GM10266 (cell line): ENCODE measurements at regions not wholly inside any gene's neighbourhood (a gene's known extent, or its start where the extent isn't known, plus 50 kb on each side); places are given as distances from the start of the nearest gene placed in this dataset.

ENCODE experiments used
- DNase-seq: peaks from one replicate; pipeline ENCODE4 v3.0.0; 2012; ENCODE audit errors: extremely low spot score
- TF ChIP-seq, protein P1 (sequence below): IDR thresholded peaks from 2 replicates; pipeline ENCODE4 v1.5.1; 2012; ENCODE audit warnings: mild to moderate bottlenecking, low read depth; ENCODE audit not compliant: control insufficient read depth, insufficient read depth; ENCODE audit errors: missing control alignments

- TF ChIP-seq, protein P1, sequence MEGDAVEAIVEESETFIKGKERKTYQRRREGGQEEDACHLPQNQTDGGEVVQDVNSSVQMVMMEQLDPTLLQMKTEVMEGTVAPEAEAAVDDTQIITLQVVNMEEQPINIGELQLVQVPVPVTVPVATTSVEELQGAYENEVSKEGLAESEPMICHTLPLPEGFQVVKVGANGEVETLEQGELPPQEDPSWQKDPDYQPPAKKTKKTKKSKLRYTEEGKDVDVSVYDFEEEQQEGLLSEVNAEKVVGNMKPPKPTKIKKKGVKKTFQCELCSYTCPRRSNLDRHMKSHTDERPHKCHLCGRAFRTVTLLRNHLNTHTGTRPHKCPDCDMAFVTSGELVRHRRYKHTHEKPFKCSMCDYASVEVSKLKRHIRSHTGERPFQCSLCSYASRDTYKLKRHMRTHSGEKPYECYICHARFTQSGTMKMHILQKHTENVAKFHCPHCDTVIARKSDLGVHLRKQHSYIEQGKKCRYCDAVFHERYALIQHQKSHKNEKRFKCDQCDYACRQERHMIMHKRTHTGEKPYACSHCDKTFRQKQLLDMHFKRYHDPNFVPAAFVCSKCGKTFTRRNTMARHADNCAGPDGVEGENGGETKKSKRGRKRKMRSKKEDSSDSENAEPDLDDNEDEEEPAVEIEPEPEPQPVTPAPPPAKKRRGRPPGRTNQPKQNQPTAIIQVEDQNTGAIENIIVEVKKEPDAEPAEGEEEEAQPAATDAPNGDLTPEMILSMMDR = no peak
- DNase-seq = no peak
These were observed 581.8 kb downstream of the RNF144A start for GRCh38 chr2:7499018-7499417.

DNA sequence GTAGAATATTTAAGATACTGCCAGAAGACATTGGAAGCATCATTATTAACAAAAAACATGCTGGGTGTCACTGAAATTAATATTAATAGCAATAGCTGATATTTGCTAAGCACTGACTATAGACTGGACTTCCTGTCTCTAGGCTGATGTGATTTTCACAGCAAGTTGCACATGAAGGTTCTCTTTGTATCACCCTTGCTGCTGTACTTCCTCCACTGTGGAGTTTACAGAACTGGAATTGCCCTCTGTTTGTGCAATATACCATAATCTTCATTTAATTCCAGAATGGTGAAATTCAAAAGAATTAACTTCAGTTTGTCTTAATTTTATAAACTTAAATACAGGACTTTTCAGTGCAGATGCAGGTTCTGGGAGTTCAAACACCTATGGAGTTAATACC is 585.1 kb downstream of the RNF144A start:
- no peak for DNase-seq
- TF ChIP-seq, protein P1 = no peak

- no peak for DNase-seq
- TF ChIP-seq, protein P1 = no peak
These were observed 591.2 kb downstream of the RNF144A start for GRCh38 chr2:7508296-7508943.

DNA sequence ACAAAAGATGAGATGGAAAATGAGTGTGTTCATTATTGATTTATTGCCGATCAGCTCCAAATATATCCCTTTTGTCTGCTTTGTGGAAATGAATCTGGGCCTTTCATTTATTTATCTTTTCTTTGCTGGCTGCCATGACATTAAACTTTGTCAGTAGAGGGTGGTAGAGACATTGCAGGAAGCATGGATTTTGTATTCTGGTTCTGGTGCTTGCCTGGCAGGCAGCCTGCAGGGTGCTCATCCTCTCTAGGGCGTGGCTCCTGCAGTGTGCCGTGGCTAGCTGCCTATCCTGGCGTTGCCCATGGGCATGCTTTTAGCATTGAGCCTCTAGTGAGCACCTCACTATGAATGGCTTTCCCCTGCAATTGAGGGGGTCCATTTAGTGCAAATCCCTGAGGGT is 593.1 kb downstream of the RNF144A start:
- no peak for DNase-seq

DNA sequence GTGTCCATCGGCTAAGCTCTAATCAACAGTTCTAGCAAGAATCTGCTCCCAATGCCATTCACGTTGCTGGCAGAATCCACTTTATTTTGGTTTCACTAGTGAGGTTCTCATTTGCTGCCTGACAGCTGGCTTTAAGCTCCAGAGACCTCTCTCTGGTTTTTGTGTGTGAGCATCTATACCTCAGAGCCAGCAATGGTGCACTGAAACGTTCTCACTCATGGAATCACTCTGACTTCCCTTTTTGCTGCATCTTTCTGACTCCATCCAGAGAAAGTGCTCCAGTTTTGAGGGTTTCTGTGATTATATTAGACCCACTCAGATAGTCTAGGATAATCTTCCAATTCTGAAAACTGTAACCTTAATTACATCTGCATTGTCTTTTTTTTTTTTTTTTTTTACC is 596.6 kb downstream of the RNF144A start:
- TF ChIP-seq, protein P1 = no peak
- no peak for DNase-seq

More for the DNA sequence above, 593.1 kb downstream of the RNF144A start:
- TF ChIP-seq, protein P1 = peak; percentile 3

GRCh38 chr2:7515327-7515726 is 598.1 kb downstream of the RNF144A start:
- peak; percentile 10 for DNase-seq
- TF ChIP-seq, protein P1 = no peak

DNA sequence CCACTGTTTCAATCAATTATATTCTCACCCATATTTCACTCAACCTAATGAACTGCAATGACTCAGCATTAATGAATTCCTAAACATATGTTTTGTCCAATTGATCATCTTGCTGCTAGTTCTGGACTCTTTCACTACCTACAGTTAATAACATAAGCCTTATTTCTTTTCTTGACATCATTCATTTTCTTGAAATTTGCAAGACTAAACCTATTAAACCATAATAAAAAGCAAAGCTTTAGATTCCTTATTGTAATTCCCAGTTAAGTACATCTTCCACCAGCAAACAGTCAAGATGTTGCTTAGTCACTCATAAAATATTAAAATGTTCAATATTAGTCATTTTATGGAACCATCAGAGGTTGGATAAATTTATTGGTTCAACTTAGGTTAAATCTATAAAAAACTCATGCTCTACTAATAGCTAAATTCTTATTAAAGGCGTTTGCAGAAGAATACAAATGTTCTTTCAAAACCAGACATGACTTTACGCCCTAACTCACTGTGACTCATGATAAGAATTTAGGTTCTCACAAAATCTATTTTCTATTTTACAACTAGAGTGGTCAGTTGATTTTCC is 599.4 kb downstream of the RNF144A start:
- TF ChIP-seq, protein P1 = no peak
- no peak for DNase-seq
